ENCODE measurements at regions not wholly inside any gene's neighbourhood (a gene's known extent, or its start where the extent isn't known, plus 50 kb on each side); places are given as distances from the start of the nearest gene placed in this dataset.

DNA sequence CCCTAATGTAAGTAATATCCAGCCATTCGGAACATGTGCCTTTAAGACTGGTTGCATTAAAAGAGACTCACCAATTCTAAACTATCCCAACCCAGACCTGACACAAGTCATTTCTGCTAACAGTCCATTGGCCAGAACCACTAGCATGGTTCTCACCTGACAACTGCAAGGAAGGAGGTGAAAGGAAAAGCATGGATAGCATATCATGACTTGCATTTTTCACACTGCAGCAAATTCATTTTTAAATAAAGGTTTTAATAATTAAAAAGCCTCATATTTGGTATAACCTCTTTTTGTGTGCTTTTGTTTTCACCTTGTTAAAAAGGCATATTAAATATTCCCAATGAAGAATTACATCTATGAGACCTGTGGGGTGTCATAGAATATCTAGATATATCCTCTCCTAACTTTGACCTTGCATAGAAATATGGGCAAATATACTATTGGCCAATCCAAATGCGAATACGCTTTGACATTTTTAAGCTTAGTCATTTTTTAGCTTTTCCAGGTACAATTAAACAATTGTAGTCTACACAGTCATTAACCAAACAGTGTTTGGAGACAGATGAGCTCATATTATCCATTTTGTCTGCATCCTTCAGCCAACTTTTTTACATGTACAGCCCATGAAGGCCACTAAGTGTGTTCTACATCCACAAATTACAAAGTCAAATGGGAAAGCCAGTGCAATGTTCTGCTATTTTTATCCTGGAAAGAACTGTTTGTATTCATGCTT, 295.3 kb downstream of the PDGFC start:
- DNase-seq: no peak
- intact Hi-C loops (cut with DNase I): no loop called here
- TF ChIP-seq POLR2A (IDR thresholded peaks at IDR 0.05): no peak
- TF ChIP-seq POLR2AphosphoS5 (IDR thresholded peaks at IDR 0.05): no peak
- TF ChIP-seq, protein P1, sequence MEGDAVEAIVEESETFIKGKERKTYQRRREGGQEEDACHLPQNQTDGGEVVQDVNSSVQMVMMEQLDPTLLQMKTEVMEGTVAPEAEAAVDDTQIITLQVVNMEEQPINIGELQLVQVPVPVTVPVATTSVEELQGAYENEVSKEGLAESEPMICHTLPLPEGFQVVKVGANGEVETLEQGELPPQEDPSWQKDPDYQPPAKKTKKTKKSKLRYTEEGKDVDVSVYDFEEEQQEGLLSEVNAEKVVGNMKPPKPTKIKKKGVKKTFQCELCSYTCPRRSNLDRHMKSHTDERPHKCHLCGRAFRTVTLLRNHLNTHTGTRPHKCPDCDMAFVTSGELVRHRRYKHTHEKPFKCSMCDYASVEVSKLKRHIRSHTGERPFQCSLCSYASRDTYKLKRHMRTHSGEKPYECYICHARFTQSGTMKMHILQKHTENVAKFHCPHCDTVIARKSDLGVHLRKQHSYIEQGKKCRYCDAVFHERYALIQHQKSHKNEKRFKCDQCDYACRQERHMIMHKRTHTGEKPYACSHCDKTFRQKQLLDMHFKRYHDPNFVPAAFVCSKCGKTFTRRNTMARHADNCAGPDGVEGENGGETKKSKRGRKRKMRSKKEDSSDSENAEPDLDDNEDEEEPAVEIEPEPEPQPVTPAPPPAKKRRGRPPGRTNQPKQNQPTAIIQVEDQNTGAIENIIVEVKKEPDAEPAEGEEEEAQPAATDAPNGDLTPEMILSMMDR (IDR thresholded peaks at IDR 0.05): no peak
- WGBS, 2 donors: 85 to 94% methylated on average over 3 of the region's 3 CpGs
- Histone ChIP-seq H3K36me3 (no peaks in the 10 kb centered on the region), H3K9me3 (no peaks in the 10 kb centered on the region), H3K4me1 (peaks cover 0 to 10% (median 2%) of the 10 kb centered on the region in 4 donors), H3K27ac (no peak overlapping the region), H3K27me3 (no peaks in the 10 kb centered on the region), H3K4me3 (no peak overlapping the region)

DNA sequence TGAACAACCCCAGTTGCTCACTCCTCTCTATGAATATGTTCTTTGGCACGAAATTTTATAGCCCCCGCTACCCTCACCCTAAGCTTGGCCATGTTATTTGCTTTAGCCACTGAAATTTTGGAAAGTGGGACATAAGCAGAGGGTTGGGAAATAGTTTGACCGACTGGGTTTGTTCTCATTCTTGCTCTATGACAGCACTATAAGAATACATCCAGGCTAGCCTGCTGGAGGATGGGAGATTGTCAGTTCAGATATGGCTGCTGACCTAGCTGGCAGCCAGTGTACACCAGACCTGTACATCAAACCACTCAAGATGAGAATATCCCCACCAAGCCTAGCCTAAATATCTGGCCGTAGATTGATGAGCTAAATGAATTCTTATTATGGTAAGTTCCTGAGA, 298.1 kb downstream of the PDGFC start:
- TF ChIP-seq EP300 (IDR thresholded peaks at IDR 0.05) (no peak), POLR2AphosphoS5 (IDR thresholded peaks at IDR 0.05) (no peak), POLR2A (IDR thresholded peaks at IDR 0.05) (no peak)
- TF ChIP-seq, protein P1 (IDR thresholded peaks at IDR 0.05): no peak
- Histone ChIP-seq H3K4me3 (no peak overlapping the region), H3K27me3 (no peaks in the 10 kb centered on the region), H3K4me1 (peaks cover 0 to 10% (median 2%) of the 10 kb centered on the region in 4 donors), H3K27ac (no peak overlapping the region), H3K9me3 (no peaks in the 10 kb centered on the region), H3K36me3 (no peaks in the 10 kb centered on the region)
- intact Hi-C loops (cut with DNase I): no loop called here
- DNase-seq: no peak
- 76 to 83% methylated on average over 4 of the region's 4 CpGs for WGBS, 2 donors

DNA sequence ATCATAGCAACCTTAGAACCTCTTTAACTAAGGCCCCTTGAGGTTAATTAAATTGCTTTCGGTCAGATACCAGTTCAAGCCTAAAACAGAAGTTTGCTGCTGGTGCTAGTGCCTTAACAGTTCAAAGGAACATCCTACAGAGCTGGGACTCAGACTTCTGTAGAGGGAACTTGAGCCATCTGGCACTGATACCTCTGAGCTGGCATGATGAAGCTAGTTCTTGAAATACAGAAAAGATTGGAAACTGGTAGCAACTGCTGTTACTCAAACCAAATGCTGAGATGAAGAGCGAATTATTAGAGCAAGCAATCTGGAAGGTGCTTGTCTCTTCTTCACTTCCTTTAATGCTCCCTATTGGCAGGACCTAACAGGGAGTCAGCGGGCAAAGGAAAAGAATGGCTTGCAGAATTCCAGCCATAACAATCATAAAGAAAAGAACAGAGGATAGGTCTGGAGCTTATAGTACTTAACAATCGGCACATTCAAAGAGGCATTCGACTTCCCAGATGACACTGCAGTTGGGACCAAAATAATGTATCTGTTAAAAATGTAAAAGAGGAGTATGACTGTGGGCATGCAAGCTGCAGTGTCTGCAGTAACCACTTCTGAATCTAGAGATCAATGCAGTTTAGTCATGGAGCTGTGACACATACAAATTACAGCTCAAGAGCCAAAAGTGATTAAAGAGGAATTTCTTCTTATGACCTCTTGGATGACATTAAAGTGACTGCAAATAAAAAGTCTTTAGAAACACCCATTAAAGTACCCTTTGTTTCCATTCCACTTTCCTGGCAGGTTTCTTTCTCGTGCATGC, 298.9 kb downstream of the PDGFC start:
- intact Hi-C loops (cut with DNase I): no loop called here
- H3K4me1 ChIP-seq: peaks cover 0 to 10% (median 2%) of the 10 kb centered on the region in 4 donors
- 52 to 66% methylated on average over 6 of the region's 6 CpGs for WGBS, 2 donors
- no peaks in the 10 kb centered on the region for H3K9me3 ChIP-seq
- no peak for DNase-seq
- TF ChIP-seq, protein P1 (IDR thresholded peaks at IDR 0.05): no peak
- TF ChIP-seq POLR2AphosphoS5 (IDR thresholded peaks at IDR 0.05): no peak
- TF ChIP-seq EP300 (IDR thresholded peaks at IDR 0.05): no peak
- H3K27me3 ChIP-seq: no peaks in the 10 kb centered on the region
- no peak overlapping the region for H3K27ac ChIP-seq
- no peak overlapping the region for H3K4me3 ChIP-seq
- H3K36me3 ChIP-seq: no peaks in the 10 kb centered on the region

DNA sequence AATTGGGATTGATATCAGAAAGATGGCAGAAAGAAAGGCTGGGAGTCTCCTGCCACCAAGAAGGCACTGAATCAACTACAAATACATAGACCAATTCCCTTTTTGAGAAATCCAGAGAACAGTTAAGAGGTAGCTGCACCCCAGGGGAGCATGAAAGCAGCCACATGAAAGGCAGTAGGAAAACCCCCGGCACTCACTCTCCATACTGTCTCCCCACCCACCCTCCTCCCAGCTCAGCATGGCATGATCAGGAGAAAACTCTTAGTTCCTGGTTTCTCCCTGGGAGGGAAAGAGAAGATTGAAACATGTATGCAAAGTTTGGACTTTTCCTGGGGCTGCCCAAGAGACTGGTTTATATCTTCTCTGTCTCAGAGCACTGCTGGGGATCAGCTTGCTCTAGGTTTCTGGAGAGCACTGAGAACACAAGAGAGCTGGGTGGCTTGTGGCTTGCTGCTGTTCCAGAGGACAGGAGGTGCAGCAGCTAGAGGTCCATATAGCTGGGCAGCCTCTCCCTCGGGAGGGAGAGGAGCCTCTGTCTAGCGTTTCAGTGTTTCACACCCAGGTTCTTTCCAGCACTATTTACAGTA, 305.7 kb downstream of the PDGFC start:
- Histone ChIP-seq H3K4me3 (no peak overlapping the region), H3K36me3 (no peaks in the 10 kb centered on the region), H3K27ac (no peak overlapping the region), H3K27me3 (no peaks in the 10 kb centered on the region), H3K4me1 (peaks cover 0 to 5% (median 0%) of the 10 kb centered on the region in 4 donors), H3K9me3 (no peaks in the 10 kb centered on the region)
- intact Hi-C loops (cut with DNase I): no loop called here
- 80% methylated on average over 3 of the region's 3 CpGs for WGBS, 2 donors
- TF ChIP-seq, protein P1 (IDR thresholded peaks at IDR 0.05): no peak
- no peak for TF ChIP-seq POLR2A (IDR thresholded peaks at IDR 0.05)
- TF ChIP-seq EP300 (IDR thresholded peaks at IDR 0.05): no peak
- TF ChIP-seq POLR2AphosphoS5 (IDR thresholded peaks at IDR 0.05): no peak
- no peak for DNase-seq

Data from sigmoid colon (tissue), 6 donors.